HepG2 (cell line): ENCODE measurements at regions not wholly inside any gene's neighbourhood (a gene's known extent, or its start where the extent isn't known, plus 50 kb on each side); places are given as distances from the start of the nearest gene placed in this dataset.

Experiments
- CREB1 ChIP-seq, 2 experiments: fragments of 450-650 bp in 1 of 2; IDR thresholded peaks; 2 replicates each; pipeline ENCODE4 v1.6.1; 2016 to 2017; ENCODE audit warnings: control low read depth in 1 of 2, mild to moderate bottlenecking in 1 of 2, missing compliant biosample characterization in 1 of 2, missing genetic modification characterization in 1 of 2
- ETS1 ChIP-seq: sonication (generic); formaldehyde crosslinking; IDR thresholded peaks from 2 replicates; pipeline ENCODE4 v1.4.0; 2020; ENCODE audit warnings: missing genetic modification reagents
- SMC3 ChIP-seq: IDR thresholded peaks from 2 replicates; pipeline ENCODE4 v1.6.1; 2011; ENCODE audit warnings: low read length, improper control_type of control experiment
- TCF7 ChIP-seq: sonication (generic); IDR thresholded peaks from 2 replicates; pipeline ENCODE4 v1.6.1; 2016; ENCODE audit warnings: antibody characterized with exemption, low read depth
- TF ChIP-seq, protein P1 (sequence below): sonication (generic); formaldehyde crosslinking; IDR thresholded peaks from 2 replicates; pipeline ENCODE4 v1.8.1; 2023; ENCODE audit warnings: missing genetic modification reagents, inconsistent platforms, borderline replicate concordance
- TF ChIP-seq, protein P2 (sequence below): sonication (generic); formaldehyde crosslinking; IDR thresholded peaks from 2 replicates; pipeline ENCODE4 v1.4.0; 2020; ENCODE audit warnings: mild to moderate bottlenecking, missing genetic modification reagents

DNA sequence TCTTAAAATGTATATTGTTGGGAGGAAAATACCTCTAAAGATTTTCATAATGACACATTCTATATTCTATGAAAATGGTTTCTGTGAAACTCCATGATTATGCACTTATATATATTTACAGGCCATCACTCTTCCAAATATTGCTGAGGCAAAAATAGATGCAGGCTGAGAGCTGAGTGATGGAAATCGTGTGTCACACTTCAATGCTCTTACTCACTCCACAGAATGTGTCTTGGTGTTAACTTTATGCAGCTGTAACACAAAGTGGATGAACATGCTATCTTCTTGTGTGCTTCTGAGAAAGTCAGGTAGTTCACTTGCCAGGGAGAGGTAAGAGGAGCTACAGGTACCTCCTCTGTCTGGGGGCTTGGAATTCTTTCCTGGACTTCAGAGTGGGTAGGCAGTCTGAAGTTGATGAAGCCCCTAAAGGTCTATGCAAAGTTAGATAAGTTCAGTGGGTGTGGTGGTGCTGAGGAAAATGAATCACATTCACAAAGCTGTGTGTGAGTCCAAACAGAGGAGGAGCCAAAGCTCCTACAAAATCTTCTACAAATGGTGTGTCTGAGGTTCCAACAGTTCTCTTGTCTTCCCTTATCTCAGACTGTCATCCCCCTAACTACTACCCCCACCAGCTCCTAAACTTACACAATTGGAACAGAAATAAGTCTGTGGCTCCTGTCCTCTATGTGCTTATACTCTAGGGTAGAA lies 74.2 kb upstream of the ST6GAL2 start:
- TF ChIP-seq, protein P1, sequence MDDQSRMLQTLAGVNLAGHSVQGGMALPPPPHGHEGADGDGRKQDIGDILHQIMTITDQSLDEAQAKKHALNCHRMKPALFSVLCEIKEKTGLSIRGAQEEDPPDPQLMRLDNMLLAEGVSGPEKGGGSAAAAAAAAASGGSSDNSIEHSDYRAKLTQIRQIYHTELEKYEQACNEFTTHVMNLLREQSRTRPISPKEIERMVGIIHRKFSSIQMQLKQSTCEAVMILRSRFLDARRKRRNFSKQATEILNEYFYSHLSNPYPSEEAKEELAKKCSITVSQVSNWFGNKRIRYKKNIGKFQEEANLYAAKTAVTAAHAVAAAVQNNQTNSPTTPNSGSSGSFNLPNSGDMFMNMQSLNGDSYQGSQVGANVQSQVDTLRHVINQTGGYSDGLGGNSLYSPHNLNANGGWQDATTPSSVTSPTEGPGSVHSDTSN: no peak
- TF ChIP-seq ETS1 (CRISPR knock-in tag): no peak
- TF ChIP-seq, protein P2, sequence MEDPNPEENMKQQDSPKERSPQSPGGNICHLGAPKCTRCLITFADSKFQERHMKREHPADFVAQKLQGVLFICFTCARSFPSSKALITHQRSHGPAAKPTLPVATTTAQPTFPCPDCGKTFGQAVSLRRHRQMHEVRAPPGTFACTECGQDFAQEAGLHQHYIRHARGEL (CRISPR knock-in tag): no peak
- no peak for TF ChIP-seq CREB1 (IDR thresholded peaks at IDR 0.05)
- TF ChIP-seq CREB1 (CRISPR knock-in tag; IDR thresholded peaks at IDR 0.05): no peak
- no peak for TF ChIP-seq SMC3
- TF ChIP-seq TCF7: no peak
